GM12872 (cell line): ENCODE measurements at regions not wholly inside any gene's neighbourhood (a gene's known extent, or its start where the extent isn't known, plus 50 kb on each side); places are given as distances from the start of the nearest gene placed in this dataset.

Experiments used
- CTCF ChIP-seq: IDR thresholded peaks from 3 replicates; pipeline ENCODE4 v1.5.1; 2011; ENCODE audit warnings: low read depth, mild to moderate bottlenecking, low read length, moderate library complexity; ENCODE audit not compliant: insufficient read depth

- TF ChIP-seq CTCF = no peak
These were observed 273.1 kb upstream of the PITRM1 start for GRCh38 chr10:3445648-3446047.

GRCh38 chr10:3442451-3442990, 269.9 kb upstream of the PITRM1 start:
- no peak for TF ChIP-seq CTCF

- TF ChIP-seq CTCF = no peak
These were observed 266.6 kb upstream of the PITRM1 start for GRCh38 chr10:3439183-3439582.

- no peak for TF ChIP-seq CTCF
These were observed 266.0 kb upstream of the PITRM1 start for GRCh38 chr10:3438606-3439005.

- no peak for TF ChIP-seq CTCF
These were observed 263.1 kb upstream of the PITRM1 start for GRCh38 chr10:3435671-3436070.

- no peak for TF ChIP-seq CTCF
These were observed 261.4 kb upstream of the PITRM1 start for GRCh38 chr10:3433988-3434387.

GRCh38 chr10:3433131-3433530, 260.5 kb upstream of the PITRM1 start:
- no peak for TF ChIP-seq CTCF
